Caco-2 (cell line): ENCODE measurements at regions not wholly inside any gene's neighbourhood (a gene's known extent, or its start where the extent isn't known, plus 50 kb on each side); places are given as distances from the start of the nearest gene placed in this dataset.

ENCODE experiments used
- BruUV-seq: library from RNA; stranded (reverse); fragments of 400-500 nt; replicated peaks from 2 replicates; lab custom pipeline; 2021; lab: Mats Ljungman, UMichigan
- CTCF ChIA-PET: fragments of 300-600 bp; sonication (Branson Sonifier 250); formaldehyde crosslinking; loops from one replicate; lab custom pipeline; 2022; ENCODE audit warnings: antibody characterized with exemption; lab: Charles Lee
- POLR2A ChIA-PET: fragments of 300-600 bp; sonication (Branson Sonifier 250); formaldehyde crosslinking; loops from one replicate; lab custom pipeline; 2022; ENCODE audit warnings: antibody characterized with exemption; lab: Charles Lee
- DNase-seq, 2 experiments: peaks; one replicate each; pipeline versions ENCODE4 v3.0.0 to v3.0.0-alpha.2; 2020 to 2022
- H3K27me3 ChIP-seq: replicated peaks from 2 replicates; pipeline ENCODE4 v1.6.0; 2011; ENCODE audit warnings: low read length; ENCODE audit not compliant: control insufficient read depth, insufficient read depth
- H3K36me3 ChIP-seq: 2 replicates; pipeline ENCODE4 v1.5.1; 2011; ENCODE audit warnings: low read length; ENCODE audit not compliant: control insufficient read depth, insufficient read depth
- H3K4me1 ChIP-seq: fragments of 250-450 bp; sonication (Bioruptor Pico); 2 replicates; pipeline ENCODE4 v1.5.1; 2020; ENCODE audit warnings: mild to moderate bottlenecking
- H3K4me3 ChIP-seq: 2 replicates; pipeline ENCODE4 v1.5.1; 2011; ENCODE audit warnings: low read depth, mild to moderate bottlenecking, control low read depth, low read length
- H3K9me3 ChIP-seq: fragments of 250-450 bp; sonication (Bioruptor Pico); 2 replicates; pipeline ENCODE4 v1.5.1; 2020; ENCODE audit warnings: mild to moderate bottlenecking, moderate library complexity
- H3K27ac Mint-ChIP-seq: one replicate; pipeline ENCODE4 v1.8.0; 2022; ENCODE audit warnings: mixed read lengths; ENCODE audit not compliant: unreplicated experiment
- H3K27me3 Mint-ChIP-seq: one replicate; pipeline ENCODE4 v1.8.0; 2022; ENCODE audit warnings: mixed read lengths; ENCODE audit not compliant: insufficient read depth, unreplicated experiment
- H3K36me3 Mint-ChIP-seq: one replicate; pipeline ENCODE4 v1.8.0; 2022; ENCODE audit warnings: mild to moderate bottlenecking, mixed read lengths; ENCODE audit not compliant: insufficient read depth, unreplicated experiment
- H3K4me1 Mint-ChIP-seq: one replicate; pipeline ENCODE4 v1.8.0; 2022; ENCODE audit warnings: low read depth, mixed read lengths; ENCODE audit not compliant: unreplicated experiment
- H3K4me3 Mint-ChIP-seq: one replicate; pipeline ENCODE4 v1.8.0; 2022; ENCODE audit warnings: mild to moderate bottlenecking, moderate library complexity, mixed read lengths; ENCODE audit not compliant: unreplicated experiment
- H3K9me3 Mint-ChIP-seq: one replicate; pipeline ENCODE4 v1.8.0; 2022; ENCODE audit warnings: mixed read lengths; ENCODE audit not compliant: unreplicated experiment
- intact Hi-C: fragments of 100-400 bp; cut with micrococcal nuclease; formaldehyde crosslinking; loops from one replicate; pipeline ENCODE4 v1.10.0; 2022; ENCODE audit not compliant: unreplicated experiment
- TF ChIP-seq, protein P1 (sequence below), 2 experiments: fragments of 200-600 bp in 1 of 2; IDR thresholded peaks; 1 replicate in 1 of 2; 2 replicates in 1 of 2; pipeline versions ENCODE4 v1.5.1 to v1.8.0; 2011 to 2022; ENCODE audit warnings: antibody characterized with exemption in 1 of 2, control low read depth in 1 of 2, inconsistent platforms in 1 of 2, low read depth in 1 of 2, low read length in 1 of 2, mild to moderate bottlenecking in 1 of 2, moderate library complexity in 1 of 2; ENCODE audit not compliant: insufficient read depth in 1 of 2, severe bottlenecking in 1 of 2, unreplicated experiment in 1 of 2

DNA sequence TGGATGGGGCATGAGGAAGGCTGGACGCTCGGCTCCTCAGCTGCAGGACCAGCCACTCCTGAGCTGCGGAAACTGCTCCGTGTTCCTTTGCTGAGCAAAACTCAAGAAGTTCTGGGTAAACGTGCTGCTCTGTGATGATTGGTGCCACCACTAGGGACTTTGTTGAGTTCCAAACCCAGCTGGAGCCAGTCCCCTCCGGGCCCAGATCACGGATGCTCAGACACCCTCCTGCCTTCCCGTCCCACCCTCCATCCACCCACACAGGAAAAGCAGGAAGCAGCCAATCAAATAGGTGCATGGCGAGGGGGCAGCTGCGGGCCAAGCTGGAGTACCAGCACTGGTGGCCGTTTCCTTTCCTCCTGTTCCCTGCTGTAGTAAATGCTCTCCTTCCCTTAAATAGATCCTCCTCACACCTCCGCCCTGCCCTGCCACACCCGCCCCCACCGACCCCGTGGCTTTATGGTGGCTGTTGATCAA, 68.0 kb downstream of the ADRA2C start:
- ChIA-PET POLR2A (interaction anchor here (0.6 kb wide), 2 partner anchors 42 to 490 kb away, joined by 5 to 13 read pairs; no protein-coding TSS in a partner anchor), CTCF (interaction anchor here (0.5 kb wide), 1 partner anchor 46 kb away, joined by 5 read pairs; no protein-coding TSS in a partner anchor)
- Histone ChIP-seq H3K4me3 (no peak overlapping the region), H3K4me1 (no peaks in the 10 kb centered on the region), H3K27me3 (no peaks in the 10 kb centered on the region), H3K36me3 (no peaks in the 10 kb centered on the region), H3K9me3 (no peaks in the 10 kb centered on the region)
- no peak overlapping the region for H3K27ac Mint-ChIP-seq
- no peaks in the 10 kb centered on the region for H3K4me1 Mint-ChIP-seq
- no peak for DNase-seq
- H3K9me3 Mint-ChIP-seq, result peaks cover 7% of the 10 kb centered on the region
- TF ChIP-seq, protein P1, sequence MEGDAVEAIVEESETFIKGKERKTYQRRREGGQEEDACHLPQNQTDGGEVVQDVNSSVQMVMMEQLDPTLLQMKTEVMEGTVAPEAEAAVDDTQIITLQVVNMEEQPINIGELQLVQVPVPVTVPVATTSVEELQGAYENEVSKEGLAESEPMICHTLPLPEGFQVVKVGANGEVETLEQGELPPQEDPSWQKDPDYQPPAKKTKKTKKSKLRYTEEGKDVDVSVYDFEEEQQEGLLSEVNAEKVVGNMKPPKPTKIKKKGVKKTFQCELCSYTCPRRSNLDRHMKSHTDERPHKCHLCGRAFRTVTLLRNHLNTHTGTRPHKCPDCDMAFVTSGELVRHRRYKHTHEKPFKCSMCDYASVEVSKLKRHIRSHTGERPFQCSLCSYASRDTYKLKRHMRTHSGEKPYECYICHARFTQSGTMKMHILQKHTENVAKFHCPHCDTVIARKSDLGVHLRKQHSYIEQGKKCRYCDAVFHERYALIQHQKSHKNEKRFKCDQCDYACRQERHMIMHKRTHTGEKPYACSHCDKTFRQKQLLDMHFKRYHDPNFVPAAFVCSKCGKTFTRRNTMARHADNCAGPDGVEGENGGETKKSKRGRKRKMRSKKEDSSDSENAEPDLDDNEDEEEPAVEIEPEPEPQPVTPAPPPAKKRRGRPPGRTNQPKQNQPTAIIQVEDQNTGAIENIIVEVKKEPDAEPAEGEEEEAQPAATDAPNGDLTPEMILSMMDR (IDR thresholded peaks at IDR 0.05; ENCODE audit: insufficient read depth in 1 of 2, low read depth in 1 of 2, low read length in 1 of 2, severe bottlenecking in 1 of 2, unreplicated experiment in 1 of 2), result no peak
- H3K36me3 Mint-ChIP-seq, result no peaks in the 10 kb centered on the region
- intact Hi-C loops, result no loop called here
- no TSS peak for BruUV-seq
- H3K4me3 Mint-ChIP-seq, result no peak overlapping the region
- no peaks in the 10 kb centered on the region for H3K27me3 Mint-ChIP-seq

DNA sequence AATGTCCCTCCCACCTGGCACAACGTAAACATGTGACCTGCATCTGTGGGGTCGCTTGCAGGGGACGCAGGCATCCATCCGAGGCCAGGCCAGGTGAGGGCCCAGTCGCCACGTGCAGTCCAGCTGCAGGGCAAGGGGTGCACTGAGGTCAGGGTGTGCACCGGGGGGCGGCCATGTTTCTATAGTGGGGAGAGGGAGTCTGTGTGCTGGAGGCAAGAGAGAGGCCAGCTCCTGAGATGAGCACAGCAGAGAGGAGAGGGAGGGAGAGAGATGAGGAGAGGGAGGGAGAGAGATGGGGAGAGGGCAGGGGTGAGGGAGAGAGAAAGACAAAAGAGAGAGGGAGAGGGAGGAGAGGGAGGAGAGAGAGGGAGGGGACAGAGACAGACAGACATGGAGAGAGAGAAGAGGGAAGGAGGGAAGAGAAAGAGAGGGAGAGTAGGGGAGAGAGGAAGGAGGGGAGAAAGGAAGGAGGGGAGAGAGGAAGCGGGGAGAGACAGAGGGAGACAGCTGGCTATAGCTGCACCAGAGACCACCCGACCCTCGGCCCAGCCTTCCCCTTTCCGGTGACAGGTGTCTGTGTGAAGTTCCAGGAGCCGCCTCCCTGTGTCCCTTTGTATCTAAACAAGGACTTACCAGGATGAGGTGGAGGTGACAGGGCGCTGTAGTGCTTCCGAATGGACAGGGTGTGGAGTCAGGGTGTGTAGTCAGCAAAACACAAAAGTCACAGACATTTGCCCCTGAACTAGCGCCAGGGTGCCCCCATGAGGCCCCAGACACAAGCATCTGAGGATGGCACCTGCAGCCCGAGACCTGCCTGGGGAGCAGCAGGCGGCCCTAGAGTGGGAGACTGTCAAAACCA, 68.7 kb downstream of the ADRA2C start:
- no peaks in the 10 kb centered on the region for H3K27me3 Mint-ChIP-seq
- BruUV-seq, result no TSS peak

More for the DNA sequence above, 68.7 kb downstream of the ADRA2C start:
- DNase-seq, result no peak
- POLR2A ChIA-PET, result interaction anchor here (0.6 kb wide), 2 partner anchors 41 to 489 kb away, joined by 5 to 13 read pairs; no protein-coding TSS in a partner anchor
- Mint-ChIP-seq H3K4me3 (no peak overlapping the region), H3K27ac (no peak overlapping the region), H3K9me3 (peaks cover 7% of the 10 kb centered on the region), H3K4me1 (no peaks in the 10 kb centered on the region), H3K36me3 (no peaks in the 10 kb centered on the region)
- no peaks in the 10 kb centered on the region for H3K4me1 ChIP-seq
- TF ChIP-seq, protein P1 (IDR thresholded peaks at IDR 0.05; ENCODE audit: insufficient read depth in 1 of 2, low read depth in 1 of 2, low read length in 1 of 2, severe bottlenecking in 1 of 2, unreplicated experiment in 1 of 2), result no peak
- H3K27me3 ChIP-seq, result no peaks in the 10 kb centered on the region
- CTCF ChIA-PET, result no interaction called here
- no peaks in the 10 kb centered on the region for H3K36me3 ChIP-seq
- intact Hi-C loops, result no loop called here
- H3K9me3 ChIP-seq, result no peaks in the 10 kb centered on the region
- no peak overlapping the region for H3K4me3 ChIP-seq
